ENCODE measurements at regions not wholly inside any gene's neighbourhood (a gene's known extent, or its start where the extent isn't known, plus 50 kb on each side); places are given as distances from the start of the nearest gene placed in this dataset.
A peak's percentile ranks its signal among the peaks of the same experiment; 100 is the strongest.
"Not testable (repeated sequence)": the region's sequence is repeated elsewhere in the genome, so short reads cannot be mapped to it uniquely, and the experiment has no call there.

DNA sequence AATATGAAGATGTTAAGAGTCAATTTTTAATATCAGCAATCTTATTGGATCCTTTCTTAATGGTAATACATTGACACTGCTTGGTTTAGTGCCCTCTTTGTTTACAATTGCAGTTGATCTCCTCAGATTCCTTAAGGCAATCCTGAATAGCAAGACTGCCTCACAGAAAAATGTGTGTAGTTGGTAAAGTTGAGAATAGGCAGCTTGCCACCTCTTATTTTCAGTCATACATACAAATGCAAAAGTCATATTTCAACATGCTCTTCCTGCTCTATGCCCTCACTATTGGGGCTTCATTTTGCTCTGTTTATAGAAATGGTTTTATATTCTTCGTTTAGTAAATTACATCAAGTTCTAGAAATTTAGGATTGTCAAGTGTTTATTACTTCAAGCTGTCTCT lies 661.1 kb upstream of the ANKRD30A start:
- ATAC-seq (ENCODE audit: low read depth) (no peak), DNase-seq (ENCODE audit: low spot score) (no peak)
- Histone ChIP-seq H3K27me3 (ENCODE audit: insufficient read depth, poor library complexity, severe bottlenecking) (no peaks in the 10 kb centered on the region), H3K9me3 (ENCODE audit: severe bottlenecking) (no peaks in the 10 kb centered on the region), H3K4me3 (ENCODE audit: severe bottlenecking) (no peak overlapping the region), H3K27ac (ENCODE audit: poor library complexity, severe bottlenecking) (no peak overlapping the region), H3K36me3 (ENCODE audit: low read depth) (no peaks in the 10 kb centered on the region), H3K4me1 (ENCODE audit: insufficient read depth, poor library complexity, severe bottlenecking) (peaks cover 21% of the 10 kb centered on the region)
- TF ChIP-seq, protein P1, sequence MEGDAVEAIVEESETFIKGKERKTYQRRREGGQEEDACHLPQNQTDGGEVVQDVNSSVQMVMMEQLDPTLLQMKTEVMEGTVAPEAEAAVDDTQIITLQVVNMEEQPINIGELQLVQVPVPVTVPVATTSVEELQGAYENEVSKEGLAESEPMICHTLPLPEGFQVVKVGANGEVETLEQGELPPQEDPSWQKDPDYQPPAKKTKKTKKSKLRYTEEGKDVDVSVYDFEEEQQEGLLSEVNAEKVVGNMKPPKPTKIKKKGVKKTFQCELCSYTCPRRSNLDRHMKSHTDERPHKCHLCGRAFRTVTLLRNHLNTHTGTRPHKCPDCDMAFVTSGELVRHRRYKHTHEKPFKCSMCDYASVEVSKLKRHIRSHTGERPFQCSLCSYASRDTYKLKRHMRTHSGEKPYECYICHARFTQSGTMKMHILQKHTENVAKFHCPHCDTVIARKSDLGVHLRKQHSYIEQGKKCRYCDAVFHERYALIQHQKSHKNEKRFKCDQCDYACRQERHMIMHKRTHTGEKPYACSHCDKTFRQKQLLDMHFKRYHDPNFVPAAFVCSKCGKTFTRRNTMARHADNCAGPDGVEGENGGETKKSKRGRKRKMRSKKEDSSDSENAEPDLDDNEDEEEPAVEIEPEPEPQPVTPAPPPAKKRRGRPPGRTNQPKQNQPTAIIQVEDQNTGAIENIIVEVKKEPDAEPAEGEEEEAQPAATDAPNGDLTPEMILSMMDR (IDR thresholded peaks at IDR 0.05; ENCODE audit: poor library complexity, severe bottlenecking): no peak

DNA sequence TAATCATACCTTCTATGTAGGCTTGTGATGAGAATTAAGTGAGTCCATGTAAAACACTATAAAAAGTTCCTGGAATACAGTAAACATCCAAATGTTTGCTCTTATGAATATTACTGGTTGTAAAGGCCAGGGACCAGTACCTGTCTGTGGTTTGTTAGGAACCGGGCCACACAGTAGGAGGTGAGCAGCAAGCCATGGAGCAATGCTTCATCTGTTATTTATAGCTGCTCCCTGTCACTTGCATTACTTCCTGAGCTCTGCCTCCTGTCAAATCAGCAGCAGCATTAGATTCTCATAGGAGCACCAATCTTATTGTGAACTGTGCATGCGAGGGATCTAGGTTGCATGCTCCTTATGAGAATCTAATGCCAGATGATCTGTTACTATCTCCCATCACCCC lies 662.0 kb upstream of the ANKRD30A start:
- TF ChIP-seq, protein P1 (IDR thresholded peaks at IDR 0.05; ENCODE audit: poor library complexity, severe bottlenecking): no peak
- no peak for ATAC-seq (ENCODE audit: low read depth)
- no peak overlapping the region for H3K27ac ChIP-seq (ENCODE audit: poor library complexity, severe bottlenecking)

DNA sequence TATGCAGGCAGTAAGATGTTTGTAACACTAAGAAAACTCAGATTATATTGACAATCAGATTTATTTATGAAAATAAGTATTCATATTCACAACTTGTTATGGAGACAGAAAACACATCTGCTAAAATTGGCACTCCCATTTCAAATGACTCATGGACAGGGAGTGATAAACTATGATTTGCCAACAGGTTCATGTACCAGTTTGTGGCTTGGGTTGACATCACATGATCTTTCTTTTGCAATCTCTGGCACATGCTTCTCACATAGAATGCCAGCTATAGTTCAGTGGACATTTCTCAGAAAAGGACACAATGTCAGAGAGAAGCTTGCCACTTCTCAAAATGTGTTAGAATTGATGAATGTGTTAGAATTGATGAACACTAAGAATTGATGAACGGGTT lies 663.2 kb upstream of the ANKRD30A start:
- Histone ChIP-seq H3K27ac (ENCODE audit: poor library complexity, severe bottlenecking) (no peak overlapping the region), H3K27me3 (ENCODE audit: insufficient read depth, poor library complexity, severe bottlenecking) (no peaks in the 10 kb centered on the region), H3K4me1 (ENCODE audit: insufficient read depth, poor library complexity, severe bottlenecking) (peaks cover 11% of the 10 kb centered on the region), H3K9me3 (ENCODE audit: severe bottlenecking) (no peaks in the 10 kb centered on the region), H3K4me3 (ENCODE audit: severe bottlenecking) (no peak overlapping the region), H3K36me3 (ENCODE audit: low read depth) (no peaks in the 10 kb centered on the region)
- DNase-seq (ENCODE audit: low spot score) (no peak), ATAC-seq (ENCODE audit: low read depth) (peak; percentile 44)
- TF ChIP-seq, protein P1 (IDR thresholded peaks at IDR 0.05; ENCODE audit: poor library complexity, severe bottlenecking): no peak

More for the DNA sequence above, 662.0 kb upstream of the ANKRD30A start:
- H3K4me1 ChIP-seq (ENCODE audit: insufficient read depth, poor library complexity, severe bottlenecking): peaks cover 12% of the 10 kb centered on the region
- H3K9me3 ChIP-seq (ENCODE audit: severe bottlenecking): no peaks in the 10 kb centered on the region
- DNase-seq (ENCODE audit: low spot score): no peak
- H3K4me3 ChIP-seq (ENCODE audit: severe bottlenecking): no peak overlapping the region
- no peaks in the 10 kb centered on the region for H3K27me3 ChIP-seq (ENCODE audit: insufficient read depth, poor library complexity, severe bottlenecking)
- no peaks in the 10 kb centered on the region for H3K36me3 ChIP-seq (ENCODE audit: low read depth)

DNA sequence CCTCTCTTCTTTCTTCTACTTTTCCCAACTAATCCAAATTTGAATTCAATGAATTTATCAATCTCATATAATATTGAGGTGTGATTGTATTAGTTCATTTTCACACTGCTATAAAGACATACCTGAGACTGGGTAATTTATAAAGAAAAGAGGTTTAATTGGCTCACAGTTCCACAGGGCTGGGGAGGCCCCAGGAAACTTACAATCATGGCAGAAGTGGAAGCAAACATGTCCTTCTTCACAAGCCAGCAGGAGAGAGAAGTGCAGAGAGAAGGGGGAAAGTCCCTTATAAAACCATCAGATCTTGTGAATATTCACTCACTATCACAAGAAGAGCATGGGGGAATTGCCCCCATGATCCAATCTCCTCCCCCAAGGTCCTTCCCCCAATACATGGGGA lies 667.0 kb upstream of the ANKRD30A start:
- not testable (repeated sequence) for H3K36me3 ChIP-seq (ENCODE audit: low read depth)
- H3K4me1 ChIP-seq (ENCODE audit: insufficient read depth, poor library complexity, severe bottlenecking): peaks cover 16% of the 10 kb centered on the region

DNA sequence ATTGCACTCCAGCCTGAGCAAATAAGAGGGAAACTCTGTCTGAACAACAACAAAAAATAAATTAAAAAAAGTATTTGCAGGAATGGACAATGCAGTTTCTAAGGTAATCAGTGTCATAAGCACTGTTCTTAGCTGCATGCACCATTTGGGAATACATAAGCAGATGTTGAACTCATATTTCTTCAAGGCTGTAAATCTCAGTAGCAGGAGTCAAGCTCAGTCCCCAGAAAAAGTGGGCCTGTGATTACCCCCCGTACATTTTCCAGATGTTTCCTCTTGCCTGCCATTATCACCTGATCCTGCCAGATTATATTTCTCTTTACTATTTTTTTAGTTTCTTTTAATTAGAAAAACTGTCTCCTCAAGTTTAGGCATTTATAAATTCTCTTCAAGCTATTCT lies 667.6 kb upstream of the ANKRD30A start:
- Histone ChIP-seq H3K27me3 (ENCODE audit: insufficient read depth, poor library complexity, severe bottlenecking) (no peaks in the 10 kb centered on the region), H3K27ac (ENCODE audit: poor library complexity, severe bottlenecking) (no peak overlapping the region), H3K4me1 (ENCODE audit: insufficient read depth, poor library complexity, severe bottlenecking) (peaks cover 16% of the 10 kb centered on the region), H3K4me3 (ENCODE audit: severe bottlenecking) (no peak overlapping the region), H3K9me3 (ENCODE audit: severe bottlenecking) (no peaks in the 10 kb centered on the region), H3K36me3 (ENCODE audit: low read depth) (no peaks in the 10 kb centered on the region)
- DNase-seq (ENCODE audit: low spot score) (no peak), ATAC-seq (ENCODE audit: low read depth) (no peak)
- TF ChIP-seq, protein P1 (IDR thresholded peaks at IDR 0.05; ENCODE audit: poor library complexity, severe bottlenecking): no peak

More for the DNA sequence above, 667.0 kb upstream of the ANKRD30A start:
- H3K4me3 ChIP-seq (ENCODE audit: severe bottlenecking); H3K9me3 ChIP-seq (ENCODE audit: severe bottlenecking); ATAC-seq (ENCODE audit: low read depth); H3K27me3 ChIP-seq (ENCODE audit: insufficient read depth, poor library complexity, severe bottlenecking); DNase-seq (ENCODE audit: low spot score); H3K27ac ChIP-seq (ENCODE audit: poor library complexity, severe bottlenecking): not testable (repeated sequence)
